ENCODE measurements at regions not wholly inside any gene's neighbourhood (a gene's known extent, or its start where the extent isn't known, plus 50 kb on each side); places are given as distances from the start of the nearest gene placed in this dataset.

DNA sequence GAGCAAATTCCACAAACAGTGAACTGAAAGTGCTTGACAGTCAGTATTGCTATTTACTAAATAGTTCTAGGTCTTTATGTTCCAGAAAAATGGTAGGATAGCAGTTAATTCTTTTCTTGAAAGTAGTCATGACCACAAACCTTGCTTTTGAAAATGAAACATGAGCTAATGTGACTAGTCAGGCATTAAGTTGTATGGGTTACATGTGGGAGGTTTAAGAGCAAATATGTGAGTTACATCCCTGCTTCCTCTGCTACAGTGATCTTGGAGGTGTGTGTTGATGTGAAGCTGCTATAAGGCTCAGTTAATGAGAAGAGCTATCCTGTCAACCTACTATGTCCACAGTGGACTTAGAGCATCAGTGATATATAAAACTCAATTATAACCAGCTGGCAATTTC is 741.6 kb downstream of the FSCB start:
- Histone ChIP-seq H2BK15ac (ENCODE audit: low read depth, low read length) (no peak overlapping the region), H3K4me1 (ENCODE audit: control insufficient read depth, insufficient read depth, low read length) (no peaks in the 10 kb centered on the region), H4K20me1 (ENCODE audit: insufficient read depth, low read length) (no peaks in the 10 kb centered on the region), H3K4ac (ENCODE audit: low read depth, low read length) (no peak overlapping the region), H2AK9ac (replicated peaks; ENCODE audit: low read depth, low read length, poor library complexity) (no peak overlapping the region), H2BK5ac (ENCODE audit: low read depth, low read length, poor library complexity, severe bottlenecking) (no peak overlapping the region), H3K79me1 (ENCODE audit: low read depth in 1 of 2, low read length in 2 of 2) (no peaks in the 10 kb centered on the region), H3K14ac (replicated peaks; ENCODE audit: low read depth, low read length) (no peak overlapping the region), H3K23ac (ENCODE audit: low read depth, low read length) (no peak overlapping the region), H3K9ac (ENCODE audit: low read depth, low read length) (no peak overlapping the region), H3K27ac (ENCODE audit: insufficient read depth, low read length) (no peak overlapping the region), H3K4me3 (ENCODE audit: insufficient read depth, low read depth, low read length) (no peak overlapping the region), H4K5ac (ENCODE audit: low read depth, low read length) (no peak overlapping the region), H2AFZ (replicated peaks; ENCODE audit: low read length, poor library complexity) (no peak overlapping the region), H3K27me3 (ENCODE audit: control insufficient read depth, insufficient read depth, low read length) (no peaks in the 10 kb centered on the region), H4K91ac (ENCODE audit: insufficient read depth, low read depth, low read length) (no peak overlapping the region), H3K9me1 (ENCODE audit: insufficient read depth, low read length) (no peaks in the 10 kb centered on the region), H3K18ac (ENCODE audit: low read depth, low read length) (no peak overlapping the region), H4K8ac (ENCODE audit: low read depth in 2 of 2, low read length in 2 of 2) (no peak overlapping the region), H3K4me2 (ENCODE audit: low read depth, low read length) (no peak overlapping the region), H2BK20ac (ENCODE audit: low read depth, low read length) (no peak overlapping the region), H2BK120ac (ENCODE audit: low read depth, low read length) (no peak overlapping the region), H3K9me3 (ENCODE audit: control insufficient read depth, insufficient read depth, low read length) (no peaks in the 10 kb centered on the region), H3K56ac (ENCODE audit: extremely low read depth, insufficient read depth, low read length) (no peak overlapping the region), H3K36me3 (ENCODE audit: control insufficient read depth, insufficient read depth, low read length) (no peaks in the 10 kb centered on the region), H2AK5ac (ENCODE audit: low read depth, low read length) (no peak overlapping the region)
- TF ChIP-seq SMC3 (IDR thresholded peaks at IDR 0.05; ENCODE audit: low read depth, low read length), result no peak
- no peak for TF ChIP-seq FOS (IDR thresholded peaks at IDR 0.05; ENCODE audit: low read depth, low read length)
- no peak for TF ChIP-seq NFE2L2 (IDR thresholded peaks at IDR 0.05; ENCODE audit: low read depth, low read length)
- no peak for TF ChIP-seq RCOR1 (IDR thresholded peaks at IDR 0.05; ENCODE audit: insufficient replicate concordance, low read length)
- TF ChIP-seq, protein P1, sequence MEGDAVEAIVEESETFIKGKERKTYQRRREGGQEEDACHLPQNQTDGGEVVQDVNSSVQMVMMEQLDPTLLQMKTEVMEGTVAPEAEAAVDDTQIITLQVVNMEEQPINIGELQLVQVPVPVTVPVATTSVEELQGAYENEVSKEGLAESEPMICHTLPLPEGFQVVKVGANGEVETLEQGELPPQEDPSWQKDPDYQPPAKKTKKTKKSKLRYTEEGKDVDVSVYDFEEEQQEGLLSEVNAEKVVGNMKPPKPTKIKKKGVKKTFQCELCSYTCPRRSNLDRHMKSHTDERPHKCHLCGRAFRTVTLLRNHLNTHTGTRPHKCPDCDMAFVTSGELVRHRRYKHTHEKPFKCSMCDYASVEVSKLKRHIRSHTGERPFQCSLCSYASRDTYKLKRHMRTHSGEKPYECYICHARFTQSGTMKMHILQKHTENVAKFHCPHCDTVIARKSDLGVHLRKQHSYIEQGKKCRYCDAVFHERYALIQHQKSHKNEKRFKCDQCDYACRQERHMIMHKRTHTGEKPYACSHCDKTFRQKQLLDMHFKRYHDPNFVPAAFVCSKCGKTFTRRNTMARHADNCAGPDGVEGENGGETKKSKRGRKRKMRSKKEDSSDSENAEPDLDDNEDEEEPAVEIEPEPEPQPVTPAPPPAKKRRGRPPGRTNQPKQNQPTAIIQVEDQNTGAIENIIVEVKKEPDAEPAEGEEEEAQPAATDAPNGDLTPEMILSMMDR (conservative IDR thresholded peaks at IDR 0.05; ENCODE audit: low read depth, low read length), result no peak
- TF ChIP-seq CEBPB (IDR thresholded peaks at IDR 0.05; ENCODE audit: low read depth, low read length), result no peak
- TF ChIP-seq BHLHE40 (IDR thresholded peaks at IDR 0.05; ENCODE audit: low read depth, low read length), result no peak
- no peak for TF ChIP-seq RAD21 (IDR thresholded peaks at IDR 0.05; ENCODE audit: low read length)
- no peak for TF ChIP-seq MAZ (IDR thresholded peaks at IDR 0.05; ENCODE audit: borderline replicate concordance, low read depth, low read length)
- intact Hi-C loops (cut with micrococcal nuclease), result no loop called here
- dilution Hi-C loops (cut with HindIII; ENCODE audit: low sequenced_read_pairs, unreplicated experiment), result no loop called here
- no peak for DNase-seq
- ATAC-seq (ENCODE audit: low read depth), result no peak
- in situ Hi-C loops (cut with MboI; ENCODE audit: low sequenced_read_pairs), result no loop called here
- ChIA-PET POLR2A (ENCODE audit: unreplicated experiment) (no interaction called here), CTCF (no interaction called here)
- BruUV-seq (replicated peaks), result no TSS peak
